ENCODE measurements at regions not wholly inside any gene's neighbourhood (a gene's known extent, or its start where the extent isn't known, plus 50 kb on each side); places are given as distances from the start of the nearest gene placed in this dataset.

- no peaks in the 10 kb centered on the region for H3K9me3 ChIP-seq
- no peaks in the 10 kb centered on the region for H3K4me1 ChIP-seq
- DNase-seq, result no peak
- H3K4me3 ChIP-seq, result no peak overlapping the region
- TF ChIP-seq, protein P1, sequence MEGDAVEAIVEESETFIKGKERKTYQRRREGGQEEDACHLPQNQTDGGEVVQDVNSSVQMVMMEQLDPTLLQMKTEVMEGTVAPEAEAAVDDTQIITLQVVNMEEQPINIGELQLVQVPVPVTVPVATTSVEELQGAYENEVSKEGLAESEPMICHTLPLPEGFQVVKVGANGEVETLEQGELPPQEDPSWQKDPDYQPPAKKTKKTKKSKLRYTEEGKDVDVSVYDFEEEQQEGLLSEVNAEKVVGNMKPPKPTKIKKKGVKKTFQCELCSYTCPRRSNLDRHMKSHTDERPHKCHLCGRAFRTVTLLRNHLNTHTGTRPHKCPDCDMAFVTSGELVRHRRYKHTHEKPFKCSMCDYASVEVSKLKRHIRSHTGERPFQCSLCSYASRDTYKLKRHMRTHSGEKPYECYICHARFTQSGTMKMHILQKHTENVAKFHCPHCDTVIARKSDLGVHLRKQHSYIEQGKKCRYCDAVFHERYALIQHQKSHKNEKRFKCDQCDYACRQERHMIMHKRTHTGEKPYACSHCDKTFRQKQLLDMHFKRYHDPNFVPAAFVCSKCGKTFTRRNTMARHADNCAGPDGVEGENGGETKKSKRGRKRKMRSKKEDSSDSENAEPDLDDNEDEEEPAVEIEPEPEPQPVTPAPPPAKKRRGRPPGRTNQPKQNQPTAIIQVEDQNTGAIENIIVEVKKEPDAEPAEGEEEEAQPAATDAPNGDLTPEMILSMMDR (IDR thresholded peaks at IDR 0.05), result no peak
- intact Hi-C loops (cut with DNase I), result no loop called here
- ATAC-seq, result no peak
- H3K27ac ChIP-seq, result no peak overlapping the region
- H3K27me3 ChIP-seq, result no peaks in the 10 kb centered on the region
- no peaks in the 10 kb centered on the region for H3K36me3 ChIP-seq
These were observed 177.5 kb downstream of the GJA1 start for GRCh38 chr6:121612927-121613326.

DNA sequence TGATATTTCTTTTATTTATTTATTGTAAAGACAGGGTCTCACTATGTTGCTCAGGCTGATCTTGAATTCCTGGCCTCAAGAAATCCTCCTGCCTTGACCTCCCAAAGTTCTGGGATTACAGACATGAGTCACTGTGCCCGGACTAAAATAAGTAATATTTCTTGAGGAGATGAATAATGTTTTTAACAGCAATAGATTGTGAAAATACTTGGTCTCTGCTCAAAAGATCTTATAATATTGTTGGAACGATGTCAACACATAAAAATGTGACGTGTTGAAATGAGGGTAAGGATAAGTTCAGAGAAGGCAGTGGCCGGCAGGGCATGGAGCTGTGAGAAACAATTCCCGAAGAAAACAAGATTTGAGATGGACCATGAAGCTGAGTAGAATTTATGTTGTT, 178.7 kb downstream of the GJA1 start:
- no peaks in the 10 kb centered on the region for H3K9me3 ChIP-seq
- intact Hi-C loops (cut with DNase I), result no loop called here
- H3K36me3 ChIP-seq, result no peaks in the 10 kb centered on the region
- H3K27me3 ChIP-seq, result no peaks in the 10 kb centered on the region
- DNase-seq, result no peak
- no peak overlapping the region for H3K27ac ChIP-seq
- H3K4me1 ChIP-seq, result no peaks in the 10 kb centered on the region
- TF ChIP-seq, protein P1 (IDR thresholded peaks at IDR 0.05), result no peak
- no peak for ATAC-seq
- H3K4me3 ChIP-seq, result no peak overlapping the region

DNA sequence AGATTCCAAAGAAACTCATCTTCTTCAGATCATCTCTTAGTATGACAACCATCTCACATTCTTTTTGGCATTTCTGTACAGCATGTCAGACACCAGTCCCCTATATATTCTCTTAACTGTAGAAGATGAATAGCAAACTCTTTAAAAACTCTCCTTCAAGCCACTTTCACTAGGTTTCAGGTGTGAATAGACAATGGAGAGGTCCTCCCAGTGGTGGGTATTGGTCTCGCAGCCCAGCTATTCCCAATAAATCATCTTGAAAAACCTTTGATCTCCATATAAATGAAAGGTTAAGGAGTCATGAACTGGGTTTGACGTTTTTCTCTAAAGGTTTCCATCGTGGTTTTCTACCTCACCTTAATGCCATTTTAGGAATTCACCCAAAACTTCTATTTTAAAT, 180.0 kb downstream of the GJA1 start:
- intact Hi-C loops (cut with DNase I), result no loop called here
- TF ChIP-seq, protein P1 (IDR thresholded peaks at IDR 0.05), result no peak
- no peak for DNase-seq

GRCh38 chr6:121616406-121616805, 181.0 kb downstream of the GJA1 start:
- intact Hi-C loops (cut with DNase I), result no loop called here
- TF ChIP-seq, protein P1 (IDR thresholded peaks at IDR 0.05), result no peak
- Histone ChIP-seq H3K27me3 (no peaks in the 10 kb centered on the region), H3K36me3 (no peaks in the 10 kb centered on the region), H3K9me3 (no peaks in the 10 kb centered on the region), H3K4me1 (no peaks in the 10 kb centered on the region), H3K4me3 (no peak overlapping the region), H3K27ac (no peak overlapping the region)
- ATAC-seq, result no peak
- DNase-seq, result no peak

More for the DNA sequence above, 180.0 kb downstream of the GJA1 start:
- Histone ChIP-seq H3K4me3 (no peak overlapping the region), H3K27ac (no peak overlapping the region), H3K9me3 (no peaks in the 10 kb centered on the region), H3K36me3 (no peaks in the 10 kb centered on the region), H3K27me3 (no peaks in the 10 kb centered on the region), H3K4me1 (no peaks in the 10 kb centered on the region)
- no peak for ATAC-seq

GRCh38 chr6:121617388-121617787, 181.9 kb downstream of the GJA1 start:
- no peaks in the 10 kb centered on the region for H3K36me3 ChIP-seq
- no peaks in the 10 kb centered on the region for H3K27me3 ChIP-seq
- ATAC-seq (no peak), DNase-seq (no peak)
- H3K27ac ChIP-seq, result no peak overlapping the region
- intact Hi-C loops (cut with DNase I), result no loop called here
- no peak overlapping the region for H3K4me3 ChIP-seq
- H3K9me3 ChIP-seq, result no peaks in the 10 kb centered on the region
- TF ChIP-seq, protein P1 (IDR thresholded peaks at IDR 0.05), result no peak
- H3K4me1 ChIP-seq, result no peaks in the 10 kb centered on the region

Data from left lung (tissue), 4 donors.